Keratinocyte (primary cell): ENCODE measurements at regions not wholly inside any gene's neighbourhood (a gene's known extent, or its start where the extent isn't known, plus 50 kb on each side); places are given as distances from the start of the nearest gene placed in this dataset.
A peak's percentile ranks its signal among the peaks of the same experiment; 100 is the strongest.

ENCODE experiments used
- DNase-seq: peaks from one replicate; pipeline ENCODE4 v3.0.0-alpha.2; 2011; ENCODE audit warnings: low read depth, missing footprints, low spot score
- FAIRE-seq: peaks from 2 replicates; lab custom pipeline; 2011; peaks lifted over from hg19 to GRCh38; lab: Jason Lieb, UNC
- H2AFZ ChIP-seq: 2 replicates; pipeline ENCODE4 v1.6.0; 2012; ENCODE audit warnings: low read length, control low read depth, inconsistent platforms; ENCODE audit not compliant: control insufficient read depth
- H3K27ac ChIP-seq: 2 replicates; pipeline ENCODE4 v1.5.1; 2011; ENCODE audit warnings: low read length; ENCODE audit not compliant: control insufficient read depth, insufficient read depth
- H3K27me3 ChIP-seq: 3 replicates; pipeline ENCODE4 v1.6.0; 2011; ENCODE audit warnings: low read length; ENCODE audit not compliant: control insufficient read depth, insufficient read depth; ENCODE audit errors: extremely low read depth
- H3K36me3 ChIP-seq, 2 experiments: 2 replicates in 1 of 2; 3 replicates in 1 of 2; pipeline ENCODE4 v1.5.1; 2011; ENCODE audit warnings: low read length in 2 of 2, mild to moderate bottlenecking in 1 of 2; ENCODE audit not compliant: control insufficient read depth in 2 of 2, insufficient read depth in 2 of 2; ENCODE audit errors: extremely low read depth in 1 of 2
- H3K4me1 ChIP-seq: 3 replicates; pipeline ENCODE4 v1.5.1; 2011; ENCODE audit warnings: low read length; ENCODE audit not compliant: control insufficient read depth, insufficient read depth; ENCODE audit errors: extremely low read depth
- H3K4me2 ChIP-seq: 3 replicates; pipeline ENCODE4 v1.6.0; 2011; ENCODE audit warnings: low read depth, low read length; ENCODE audit not compliant: control insufficient read depth, insufficient read depth; ENCODE audit errors: extremely low read depth
- H3K4me3 ChIP-seq, 3 experiments: fragments of 200-600 bp in 1 of 3; sonication (generic) in 1 of 3; 2 replicates in 2 of 3; 3 replicates in 1 of 3; pipeline ENCODE4 v1.5.1; 2011 to 2016; ENCODE audit warnings: low read length in 3 of 3, mild to moderate bottlenecking in 3 of 3, control low read depth in 2 of 3, inconsistent platforms in 1 of 3, low read depth in 1 of 3, mixed read lengths in 1 of 3, mixed run types in 1 of 3, moderate library complexity in 1 of 3; ENCODE audit not compliant: control insufficient read depth in 2 of 3, insufficient read depth in 2 of 3; ENCODE audit errors: extremely low read depth in 1 of 3
- H3K79me2 ChIP-seq: 2 replicates; pipeline ENCODE4 v1.6.0; 2012; ENCODE audit warnings: low read length; ENCODE audit not compliant: control insufficient read depth, insufficient read depth
- H3K9ac ChIP-seq: 3 replicates; pipeline ENCODE4 v1.6.0; 2011; ENCODE audit warnings: low read length; ENCODE audit not compliant: control insufficient read depth, insufficient read depth; ENCODE audit errors: extremely low read depth
- H3K9me1 ChIP-seq: 3 replicates; pipeline ENCODE4 v1.6.0; 2011; ENCODE audit warnings: low read length; ENCODE audit not compliant: control insufficient read depth, insufficient read depth; ENCODE audit errors: extremely low read depth
- H3K9me3 ChIP-seq: 2 replicates; pipeline ENCODE4 v1.5.1; 2012; ENCODE audit warnings: low read depth, low read length; ENCODE audit not compliant: control insufficient read depth
- H4K20me1 ChIP-seq: 3 replicates; pipeline ENCODE4 v1.6.0; 2011; ENCODE audit warnings: low read length; ENCODE audit not compliant: control insufficient read depth, insufficient read depth; ENCODE audit errors: extremely low read depth
- EZH2 ChIP-seq: IDR thresholded peaks from one replicate; pipeline ENCODE4 v1.6.1; 2012; ENCODE audit warnings: inconsistent platforms, mild to moderate bottlenecking, low read length, moderate library complexity
- dilution Hi-C: fragments of 300-500 bp; cut with MboI; formaldehyde crosslinking; loops from one replicate; pipeline ENCODE4 v1.7.0; 2020; ENCODE audit warnings: low sequenced_read_pairs; ENCODE audit not compliant: extremely low pct_ligation_motif_present
- TF ChIP-seq, protein P1 (sequence below), 3 experiments: IDR thresholded peaks in 1 of 3; conservative IDR thresholded peaks in 1 of 3; optimal IDR thresholded peaks in 1 of 3; 2 replicates in 2 of 3; 3 replicates in 1 of 3; pipeline versions ENCODE3 to v1.5.1; 2011; ENCODE audit warnings: low read length in 3 of 3, mild to moderate bottlenecking in 3 of 3, moderate library complexity in 2 of 3, control low read depth in 1 of 3, inconsistent platforms in 1 of 3; ENCODE audit not compliant: insufficient read depth in 2 of 3; ENCODE audit errors: extremely low read depth in 1 of 3

DNA sequence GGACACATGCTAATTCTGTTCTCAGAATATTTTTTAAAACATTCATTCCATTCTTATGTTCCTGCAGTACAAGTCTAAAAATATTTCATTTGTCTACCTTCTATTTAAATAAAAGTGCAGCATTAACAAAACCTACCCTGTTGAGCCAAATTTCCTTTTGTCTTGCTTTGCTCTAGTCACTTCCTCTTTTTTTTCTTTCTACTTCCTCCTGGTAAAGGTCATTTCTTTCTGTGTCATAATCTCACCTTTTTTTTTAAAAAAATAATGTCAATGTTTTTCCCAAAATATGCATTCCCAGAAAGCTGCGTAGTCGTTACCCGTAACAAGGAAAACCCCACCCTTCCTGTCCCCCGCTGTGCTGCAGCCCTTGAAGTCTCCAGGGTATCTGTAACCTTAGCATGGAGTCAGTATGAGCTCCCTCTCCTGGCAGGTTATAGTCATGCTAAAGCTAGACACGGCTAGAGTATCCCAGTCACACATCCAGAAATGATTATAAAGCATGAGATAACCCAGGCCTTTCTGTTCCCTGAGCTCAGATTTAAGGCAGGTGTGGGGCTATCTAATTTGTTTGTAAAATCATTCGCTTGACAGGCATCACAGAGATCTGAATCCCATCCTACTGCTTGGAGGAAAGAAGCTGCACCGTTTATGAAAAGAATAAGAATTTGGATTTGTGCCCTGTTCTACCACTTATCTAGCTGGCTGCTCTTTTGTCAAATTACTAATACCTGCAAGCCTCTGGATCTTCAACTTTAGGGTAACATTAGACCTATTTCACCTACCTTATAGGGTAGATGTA, 51.1 kb upstream of the EED start:
- peak; percentile 58 for FAIRE-seq
- H3K4me3 ChIP-seq, result peak overlapping the region in 1 of 3 experiments; percentile 47
- dilution Hi-C loops, result no loop called here

DNA sequence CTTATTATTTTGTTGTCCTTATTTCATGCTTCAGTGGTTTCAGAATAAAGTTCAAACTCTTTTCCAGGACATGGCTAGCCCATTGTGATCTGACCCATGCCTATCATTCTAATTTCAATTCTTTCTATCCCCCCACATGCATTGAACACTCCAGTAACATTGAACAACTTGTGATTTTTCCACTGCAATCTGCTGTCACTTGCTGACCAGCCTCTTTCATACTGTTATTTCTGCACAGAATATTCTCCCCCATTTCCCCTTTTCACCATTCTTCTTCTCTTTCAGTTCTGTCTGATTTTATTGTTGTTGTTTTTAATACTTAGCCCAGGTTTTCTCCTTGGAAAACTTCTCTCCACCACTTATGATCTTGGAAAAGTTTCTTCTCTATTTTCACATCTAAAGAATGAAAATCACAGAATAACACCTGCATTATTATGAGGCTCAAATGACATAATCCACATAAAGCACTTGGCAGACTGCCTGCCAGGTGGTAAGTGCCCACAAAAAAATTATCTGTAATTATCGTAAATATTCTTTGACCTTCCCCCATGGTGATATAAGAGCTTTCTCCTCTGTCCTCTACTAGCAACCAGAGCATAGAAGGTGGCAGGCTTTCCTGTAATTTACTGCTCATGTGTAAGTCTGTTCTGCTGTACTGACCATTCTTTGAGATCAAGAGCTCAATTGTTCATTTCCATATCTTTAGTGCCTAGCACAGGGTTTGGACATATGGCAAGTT, 51.9 kb upstream of the EED start:
- Histone ChIP-seq H4K20me1 (no peaks in the 10 kb centered on the region), H3K9me3 (no peaks in the 10 kb centered on the region), H3K4me1 (peaks cover 22% of the 10 kb centered on the region), H3K27ac (no peak overlapping the region), H3K27me3 (no peaks in the 10 kb centered on the region), H3K9ac (no peak overlapping the region), H3K9me1 (no peaks in the 10 kb centered on the region), H3K36me3 (no peaks in the 10 kb centered on the region), H3K4me3 (no peak overlapping the region), H2AFZ (peak overlapping the region; percentile 61), H3K4me2 (peak overlapping the region; percentile 71), H3K79me2 (no peaks in the 10 kb centered on the region)
- DNase-seq (no peak), FAIRE-seq (no peak)
- dilution Hi-C loops, result no loop called here
- no peak for TF ChIP-seq EZH2
- TF ChIP-seq, protein P1, sequence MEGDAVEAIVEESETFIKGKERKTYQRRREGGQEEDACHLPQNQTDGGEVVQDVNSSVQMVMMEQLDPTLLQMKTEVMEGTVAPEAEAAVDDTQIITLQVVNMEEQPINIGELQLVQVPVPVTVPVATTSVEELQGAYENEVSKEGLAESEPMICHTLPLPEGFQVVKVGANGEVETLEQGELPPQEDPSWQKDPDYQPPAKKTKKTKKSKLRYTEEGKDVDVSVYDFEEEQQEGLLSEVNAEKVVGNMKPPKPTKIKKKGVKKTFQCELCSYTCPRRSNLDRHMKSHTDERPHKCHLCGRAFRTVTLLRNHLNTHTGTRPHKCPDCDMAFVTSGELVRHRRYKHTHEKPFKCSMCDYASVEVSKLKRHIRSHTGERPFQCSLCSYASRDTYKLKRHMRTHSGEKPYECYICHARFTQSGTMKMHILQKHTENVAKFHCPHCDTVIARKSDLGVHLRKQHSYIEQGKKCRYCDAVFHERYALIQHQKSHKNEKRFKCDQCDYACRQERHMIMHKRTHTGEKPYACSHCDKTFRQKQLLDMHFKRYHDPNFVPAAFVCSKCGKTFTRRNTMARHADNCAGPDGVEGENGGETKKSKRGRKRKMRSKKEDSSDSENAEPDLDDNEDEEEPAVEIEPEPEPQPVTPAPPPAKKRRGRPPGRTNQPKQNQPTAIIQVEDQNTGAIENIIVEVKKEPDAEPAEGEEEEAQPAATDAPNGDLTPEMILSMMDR (optimal IDR thresholded peaks at IDR 0.05 in 1 of 3, IDR thresholded peaks at IDR 0.05 in 1 of 3, conservative IDR thresholded peaks at IDR 0.05 in 1 of 3; ENCODE audit: extremely low read depth in 1 of 3, insufficient read depth in 2 of 3, low read length in 3 of 3), result no peak

More for the DNA sequence above, 51.1 kb upstream of the EED start:
- Histone ChIP-seq H3K27me3 (no peaks in the 10 kb centered on the region), H2AFZ (peak overlapping the region; percentile 61), H3K4me2 (peak overlapping the region; percentile 71), H3K79me2 (no peaks in the 10 kb centered on the region), H4K20me1 (no peaks in the 10 kb centered on the region), H3K4me1 (peaks cover 22% of the 10 kb centered on the region), H3K9me3 (no peaks in the 10 kb centered on the region), H3K9me1 (no peaks in the 10 kb centered on the region), H3K9ac (no peak overlapping the region), H3K27ac (peak overlapping the region; percentile 26), H3K36me3 (no peaks in the 10 kb centered on the region)
- DNase-seq, result peak; percentile 80
- no peak for TF ChIP-seq EZH2
- TF ChIP-seq, protein P1 (optimal IDR thresholded peaks at IDR 0.05 in 1 of 3, IDR thresholded peaks at IDR 0.05 in 1 of 3, conservative IDR thresholded peaks at IDR 0.05 in 1 of 3; ENCODE audit: extremely low read depth in 1 of 3, insufficient read depth in 2 of 3, low read length in 3 of 3), result peak; percentile 64 to 87 (median 81)
